ENCODE measurements at regions not wholly inside any gene's neighbourhood (a gene's known extent, or its start where the extent isn't known, plus 50 kb on each side); places are given as distances from the start of the nearest gene placed in this dataset.
"Not testable (repeated sequence)": the region's sequence is repeated elsewhere in the genome, so short reads cannot be mapped to it uniquely, and the experiment has no call there.

DNA sequence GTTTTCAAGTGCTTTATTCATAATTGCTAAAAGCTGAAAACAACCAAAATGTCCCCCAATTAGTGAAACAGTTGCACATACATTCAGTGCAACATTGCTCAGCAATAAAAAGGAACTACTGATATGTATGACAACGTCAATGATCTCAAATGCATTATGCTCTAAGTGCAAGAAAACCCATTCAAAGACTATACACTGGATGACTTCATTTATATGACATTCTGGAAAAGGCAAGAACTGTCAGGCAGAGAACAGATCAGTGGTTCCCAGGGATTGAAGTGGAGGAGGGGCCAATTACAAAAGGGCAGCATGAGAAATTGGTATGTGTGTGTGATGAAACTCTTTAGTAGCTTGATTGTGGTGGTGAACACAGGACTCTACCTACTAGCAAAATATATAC lies 585.6 kb downstream of the TBL1XR1 start:
- intact Hi-C loops (cut with DNase I, micrococcal nuclease) = no loop called here
- ATAC-seq (no peak), DNase-seq (no peak)

DNA sequence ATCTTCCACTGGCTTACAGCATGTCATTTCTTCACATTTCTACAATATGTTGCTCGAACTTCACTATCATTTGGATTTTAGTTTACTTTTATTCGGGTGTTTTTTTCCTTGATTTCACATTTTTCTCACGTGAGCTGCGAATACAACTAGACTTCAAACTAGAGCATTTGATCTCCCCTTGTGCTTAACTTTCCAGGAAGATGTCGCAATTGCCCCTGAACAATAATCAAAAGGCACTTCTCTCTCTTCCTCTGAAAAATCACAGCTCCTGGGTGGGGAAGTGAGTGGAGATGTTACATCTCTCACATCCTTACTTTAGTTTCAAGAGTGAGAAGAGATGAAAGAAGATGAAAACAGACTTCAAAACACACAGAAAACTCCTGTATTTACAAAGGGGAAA lies 587.9 kb downstream of the TBL1XR1 start:
- intact Hi-C loops (cut with DNase I, micrococcal nuclease) = no loop called here
- ATAC-seq (no peak), DNase-seq (no peak)

DNA sequence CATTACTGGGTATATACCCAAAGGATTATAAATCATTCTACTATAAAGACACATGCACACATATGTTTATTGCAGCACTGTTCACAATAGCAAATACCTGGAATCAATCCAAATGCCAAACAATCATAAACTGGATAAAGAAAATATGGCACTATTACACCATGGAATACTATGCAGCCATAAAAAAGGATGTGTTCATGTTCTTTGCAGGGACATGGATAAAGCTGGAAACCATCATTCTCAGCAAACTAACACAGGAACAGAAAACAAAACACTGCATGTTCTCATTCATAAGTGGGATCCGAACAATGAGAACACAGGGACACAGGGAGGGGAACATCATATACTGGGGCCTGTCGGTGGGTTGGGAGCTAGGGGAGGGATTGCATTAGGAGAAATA lies 591.7 kb downstream of the TBL1XR1 start:
- DNase-seq; intact Hi-C loops (cut with DNase I, micrococcal nuclease): not testable (repeated sequence)

DNA sequence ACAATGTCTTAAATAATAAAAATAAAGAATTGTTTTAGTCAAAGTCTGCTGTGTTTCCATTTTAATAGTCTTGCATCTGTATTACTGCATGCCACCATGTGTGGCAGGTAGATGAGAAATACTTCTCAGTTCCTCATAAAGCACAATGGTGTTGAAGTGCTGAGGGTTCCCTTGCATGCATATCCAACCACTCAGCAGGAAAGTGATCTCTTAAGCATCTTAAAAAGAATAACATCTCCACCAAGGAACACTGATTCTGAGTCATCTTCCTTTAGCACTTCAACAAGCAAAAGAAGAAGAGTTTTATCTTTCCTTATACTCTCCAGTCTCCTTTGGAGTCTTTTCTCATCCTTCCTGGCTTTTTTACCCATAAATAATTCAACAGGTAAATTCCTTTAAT lies 602.0 kb downstream of the TBL1XR1 start:
- DNase-seq = no peak
- intact Hi-C loops (cut with DNase I, micrococcal nuclease) = no loop called here
- ATAC-seq = no peak

More for the DNA sequence above, 591.7 kb downstream of the TBL1XR1 start:
- ATAC-seq = not testable (repeated sequence)

DNA sequence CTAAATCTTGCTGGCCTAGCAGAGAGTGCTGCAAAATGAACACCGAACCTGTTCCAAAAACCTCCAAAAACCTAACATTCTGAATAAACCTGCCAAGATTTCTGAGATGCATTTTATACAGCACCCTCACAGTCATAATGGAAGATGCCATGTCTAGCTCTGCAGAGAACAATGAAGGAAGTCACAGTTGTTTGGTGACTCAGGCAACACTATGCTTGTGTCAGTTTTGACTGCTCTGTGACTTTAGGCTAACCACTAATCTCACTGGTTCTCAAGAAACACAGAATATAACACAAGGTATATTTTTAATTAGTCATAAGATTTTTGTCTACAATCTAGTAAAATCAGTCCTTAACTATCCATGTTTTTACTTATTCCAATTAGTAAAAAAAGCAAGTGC lies 606.6 kb downstream of the TBL1XR1 start:
- DNase-seq = no peak
- intact Hi-C loops (cut with DNase I, micrococcal nuclease) = no loop called here
- no peak for ATAC-seq

DNA sequence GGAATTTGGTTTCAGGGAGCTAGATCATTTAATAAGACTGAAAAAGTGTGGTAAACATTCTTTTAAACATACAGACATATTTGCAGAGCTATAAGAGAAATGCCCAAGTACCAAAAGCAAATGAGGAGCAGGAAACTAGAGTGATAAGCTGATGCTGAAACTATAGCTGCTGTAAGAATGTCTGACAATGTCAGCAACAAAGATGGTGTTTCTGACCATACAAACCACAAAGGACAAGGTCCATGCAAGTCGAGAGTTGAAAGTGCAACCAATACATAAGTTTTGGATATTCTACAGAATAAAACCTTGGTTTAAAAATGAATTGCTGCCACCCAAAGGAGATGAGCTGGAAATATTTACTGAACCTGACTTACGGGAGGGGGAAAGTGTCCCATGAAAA lies 610.2 kb downstream of the TBL1XR1 start:
- intact Hi-C loops (cut with DNase I, micrococcal nuclease) = no loop called here
- ATAC-seq (no peak), DNase-seq (no peak)

DNA sequence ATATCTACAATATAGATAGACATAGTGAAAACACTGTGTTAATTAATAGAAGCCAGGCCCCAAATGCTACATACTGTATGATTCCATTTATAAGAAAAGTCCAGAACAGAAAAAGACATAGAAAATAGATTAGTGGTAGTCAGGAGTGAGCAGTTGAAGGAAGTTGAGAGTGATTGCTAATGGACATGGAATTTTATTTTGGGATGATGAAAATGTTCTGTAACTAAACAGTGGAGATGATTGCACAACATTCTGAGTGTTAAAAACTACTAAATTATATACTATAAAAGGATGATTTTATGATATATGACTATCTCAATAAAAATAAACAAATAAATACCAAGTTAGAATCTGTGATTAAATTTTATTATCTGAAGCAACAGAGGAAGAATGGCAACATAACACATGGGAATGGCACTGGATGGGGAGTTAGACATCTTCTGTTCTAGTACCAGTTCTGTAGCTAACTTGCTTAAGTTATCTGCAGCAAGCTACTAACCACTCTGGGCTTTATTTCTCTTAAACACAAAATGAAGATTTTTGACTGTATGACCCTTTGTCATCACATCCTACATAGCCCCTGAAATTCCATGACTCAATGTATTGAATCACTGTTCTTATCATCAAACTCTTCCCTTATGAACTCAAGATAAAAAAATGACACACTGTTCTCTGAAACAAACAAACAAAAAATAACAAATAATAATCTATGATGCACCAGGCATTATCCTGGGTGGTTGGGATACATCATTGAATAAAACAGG lies 612.7 kb downstream of the TBL1XR1 start:
- ATAC-seq = no peak
- no peak for DNase-seq
- intact Hi-C loops (cut with DNase I, micrococcal nuclease) = no loop called here

DNA sequence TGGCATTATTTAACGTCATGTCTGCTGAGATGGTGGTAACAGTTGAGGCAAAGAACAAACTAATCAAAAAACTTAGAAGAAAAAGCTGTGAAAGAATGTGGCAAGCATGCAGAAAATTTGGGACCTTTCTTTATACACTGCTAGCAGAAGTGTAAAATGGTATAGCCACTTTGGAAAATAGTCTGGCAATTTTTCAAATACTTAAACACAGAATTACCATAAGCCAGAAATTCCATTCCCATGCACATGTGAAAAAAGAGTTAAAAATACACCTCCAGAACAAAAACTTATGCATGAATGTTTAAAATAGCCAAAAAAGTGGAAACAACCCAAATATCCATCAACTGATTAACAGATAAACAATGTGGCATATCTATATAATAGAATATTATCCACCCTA lies 613.3 kb downstream of the TBL1XR1 start:
- intact Hi-C loops (cut with DNase I, micrococcal nuclease) = no loop called here
- ATAC-seq (no peak), DNase-seq (no peak)

DNA sequence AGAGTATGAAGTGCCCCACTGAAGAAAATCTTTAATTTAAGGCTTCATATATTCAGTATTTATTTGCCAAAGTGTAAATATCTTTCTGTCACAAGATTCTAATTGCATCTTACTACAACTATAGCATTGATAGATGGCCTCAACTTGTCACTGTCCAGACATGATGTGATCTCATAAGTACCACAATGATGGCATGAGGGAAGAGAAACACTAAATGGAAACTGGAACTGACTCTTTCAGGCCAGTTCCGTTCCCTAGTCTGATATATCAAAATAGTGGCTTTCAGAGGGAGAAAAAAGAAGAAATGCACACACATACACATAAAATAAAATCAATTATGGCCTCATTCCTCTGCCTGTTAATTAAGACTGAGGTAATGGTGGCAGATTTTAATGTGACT lies 615.7 kb downstream of the TBL1XR1 start:
- no peak for ATAC-seq
- intact Hi-C loops (cut with DNase I, micrococcal nuclease) = no loop called here
- DNase-seq = no peak

DNA sequence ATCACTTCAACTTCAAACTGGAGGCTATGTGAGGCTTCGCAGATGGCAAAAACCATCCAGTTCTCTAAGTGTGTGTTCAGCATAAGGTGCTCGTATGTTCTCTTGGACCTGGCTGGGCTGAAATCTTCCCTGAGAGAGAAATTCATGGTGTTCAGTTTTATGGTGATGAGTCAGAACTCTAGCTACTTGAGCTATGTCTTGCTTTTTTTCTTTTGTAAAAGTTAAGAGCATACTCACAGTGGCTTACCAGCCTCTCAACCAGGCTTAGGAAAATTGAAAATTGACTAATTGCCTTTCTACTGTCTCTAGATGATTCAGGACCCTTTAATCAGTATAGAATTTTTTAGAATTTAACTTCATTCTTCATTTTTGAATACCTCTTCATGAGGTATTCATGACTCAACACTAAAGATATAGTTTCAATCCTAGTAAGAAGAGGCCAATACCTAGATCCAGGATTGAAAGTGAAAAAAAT lies 617.5 kb downstream of the TBL1XR1 start:
- no peak for ATAC-seq
- intact Hi-C loops (cut with DNase I, micrococcal nuclease) = no loop called here
- DNase-seq = no peak

DNA sequence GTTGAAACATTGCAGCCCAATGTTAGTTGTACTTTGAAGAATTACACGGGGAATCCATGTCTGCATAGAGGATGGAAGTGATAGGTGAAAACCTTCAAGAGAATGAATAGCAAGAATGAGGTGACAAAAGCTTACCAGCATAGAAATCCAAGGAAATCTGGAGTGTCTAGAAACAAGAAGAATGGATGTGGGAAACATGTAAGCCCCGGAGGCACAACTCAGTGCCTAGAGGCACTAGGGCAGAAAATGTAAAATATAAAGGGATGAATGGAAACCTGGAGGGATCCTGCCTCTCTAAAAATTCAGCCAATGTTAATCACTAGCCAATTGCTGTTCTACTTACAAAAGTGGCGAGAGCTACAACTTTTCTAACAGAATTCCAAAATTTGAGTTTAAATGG lies 619.0 kb downstream of the TBL1XR1 start:
- no peak for ATAC-seq
- no peak for DNase-seq
- intact Hi-C loops (cut with DNase I, micrococcal nuclease) = no loop called here

DNA sequence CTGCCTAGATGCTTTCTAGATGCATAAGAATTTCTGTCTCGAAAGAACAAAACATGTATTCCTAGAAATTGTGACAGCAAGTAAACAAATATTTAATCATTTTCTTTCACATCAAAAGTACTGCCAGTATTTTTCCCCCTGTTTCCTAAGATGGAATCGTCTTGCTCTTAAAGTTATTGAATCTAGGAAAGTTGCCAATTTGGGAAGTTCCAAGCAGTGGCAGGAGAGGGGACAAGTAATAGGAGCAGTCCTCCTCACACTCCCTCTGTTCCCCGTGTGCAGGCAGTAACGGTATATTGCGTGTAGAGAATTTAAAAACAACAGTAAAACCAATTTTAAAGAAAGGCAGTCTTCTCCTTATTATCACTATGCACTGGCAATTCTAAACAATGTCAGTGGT lies 619.8 kb downstream of the TBL1XR1 start:
- no peak for ATAC-seq

DNA sequence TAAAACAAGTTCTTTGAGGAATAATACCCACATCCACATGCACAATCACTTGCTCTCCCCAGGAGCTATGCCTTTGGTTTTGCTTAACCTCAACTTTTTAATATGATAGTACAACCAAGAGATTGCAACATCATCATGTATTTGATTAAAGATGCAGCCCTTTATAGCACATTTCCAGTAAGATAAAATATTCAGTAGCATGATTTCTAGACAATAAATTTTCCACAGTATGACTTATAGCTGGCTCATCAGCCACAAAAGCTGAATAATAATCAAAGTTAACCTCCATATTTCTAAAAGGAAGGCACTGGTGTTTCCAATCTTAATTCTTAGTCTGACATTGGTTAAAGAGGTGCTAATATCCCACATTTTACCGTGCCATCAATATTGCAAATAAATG lies 622.5 kb downstream of the TBL1XR1 start:
- intact Hi-C loops (cut with DNase I, micrococcal nuclease) = no loop called here
- ATAC-seq = no peak
- no peak for DNase-seq

More for the DNA sequence above, 619.8 kb downstream of the TBL1XR1 start:
- intact Hi-C loops (cut with DNase I, micrococcal nuclease) = no loop called here
- no peak for DNase-seq

DNA sequence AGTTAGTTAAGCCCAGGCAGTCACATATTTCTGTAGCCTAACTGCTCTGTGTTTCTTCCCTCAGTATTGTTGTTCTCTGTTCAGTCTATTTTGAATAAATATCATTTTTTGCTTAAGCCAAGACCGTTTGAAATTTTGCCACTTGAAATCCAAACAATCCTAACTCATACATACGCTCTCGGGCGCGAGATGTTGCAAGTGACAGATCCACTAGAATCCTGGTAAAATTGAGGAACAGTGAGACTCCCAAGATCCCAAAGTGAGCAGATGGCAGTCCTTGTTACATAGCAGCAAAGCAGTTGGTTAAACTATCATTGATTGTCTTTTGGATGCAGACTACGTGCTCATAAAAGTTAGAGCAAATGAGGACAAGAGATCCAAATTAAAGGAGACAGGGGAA lies 625.4 kb downstream of the TBL1XR1 start:
- intact Hi-C loops (cut with DNase I, micrococcal nuclease) = no loop called here
- ATAC-seq (no peak), DNase-seq (no peak)

DNA sequence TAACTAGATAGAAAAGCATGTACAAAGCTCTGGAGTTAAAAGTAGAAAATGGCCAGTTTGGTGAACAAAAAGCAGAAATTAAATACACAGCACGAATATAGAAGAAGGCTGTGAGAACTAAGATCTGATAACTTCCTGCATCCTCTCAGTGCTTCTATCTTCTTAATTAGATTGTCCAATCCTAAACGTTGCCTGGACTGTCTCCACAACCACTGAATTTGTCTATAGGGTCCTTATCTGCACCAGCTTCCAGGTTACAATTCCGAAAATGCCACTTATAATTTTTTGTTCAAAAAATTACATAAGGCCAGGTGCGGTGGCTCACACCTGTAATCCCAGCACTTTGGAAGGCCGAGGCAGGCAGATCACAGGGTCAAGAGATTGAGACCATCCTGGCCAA lies 626.3 kb downstream of the TBL1XR1 start:
- intact Hi-C loops (cut with DNase I, micrococcal nuclease) = no loop called here
- DNase-seq (no peak), ATAC-seq (no peak)

DNA sequence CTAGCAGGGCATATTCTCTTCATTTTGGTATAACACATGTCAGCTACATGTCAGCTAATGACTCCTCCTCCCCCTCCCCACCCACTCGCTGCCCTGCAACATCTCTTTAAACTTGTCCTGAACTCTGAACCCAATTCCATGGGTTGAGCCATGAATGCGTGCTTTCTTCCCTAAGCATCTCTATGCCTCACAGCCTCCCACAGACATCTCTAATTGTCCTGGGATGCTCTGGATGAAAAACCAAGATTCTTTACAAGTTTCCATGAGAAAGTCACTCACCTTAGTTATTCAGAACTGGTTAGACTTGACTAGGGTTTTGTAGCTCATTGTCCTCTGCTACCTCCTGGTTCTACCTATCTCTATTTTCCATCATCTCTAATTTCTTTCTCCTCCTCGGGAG lies 629.1 kb downstream of the TBL1XR1 start:
- DNase-seq = no peak
- no peak for ATAC-seq
- intact Hi-C loops (cut with DNase I, micrococcal nuclease) = no loop called here

DNA sequence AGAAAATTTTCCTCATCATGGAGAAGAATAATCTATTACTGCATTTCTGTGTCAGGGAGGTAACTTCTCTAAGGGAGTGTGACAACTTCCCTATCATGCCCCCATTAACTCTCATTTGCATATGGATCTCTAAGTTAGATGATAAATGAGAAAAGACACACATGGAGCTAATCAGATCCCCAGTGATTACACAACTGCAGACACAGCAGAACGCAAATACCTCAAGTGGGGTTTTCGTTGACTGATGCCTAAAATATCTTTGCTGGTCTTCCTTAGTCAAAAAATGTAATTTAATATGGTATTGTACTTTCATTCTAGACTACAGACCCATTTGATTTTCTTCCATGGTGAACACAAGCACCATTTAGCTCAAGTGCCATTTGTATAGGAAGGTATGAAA lies 630.5 kb downstream of the TBL1XR1 start:
- DNase-seq = no peak

DNA sequence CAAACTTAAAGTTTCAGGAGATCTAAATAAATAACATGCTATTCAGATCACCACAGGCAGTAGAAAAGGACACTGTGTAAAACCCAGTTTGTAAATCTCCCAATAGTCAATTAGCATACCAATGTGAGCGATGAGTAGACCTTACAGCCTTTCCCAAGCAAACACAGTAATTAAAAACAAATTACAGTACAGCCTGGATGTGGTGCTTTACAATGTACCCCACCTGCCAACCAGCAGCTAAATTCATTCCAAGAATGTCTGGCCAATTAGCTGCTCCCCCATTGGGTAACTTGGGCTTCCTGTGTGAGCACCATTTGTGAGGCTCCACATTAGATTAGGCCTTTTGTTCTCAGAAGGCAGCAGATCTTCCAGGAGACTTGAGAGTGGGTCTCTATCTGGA lies 635.0 kb downstream of the TBL1XR1 start:
- DNase-seq (no peak), ATAC-seq (no peak)
- intact Hi-C loops (cut with DNase I, micrococcal nuclease) = no loop called here

More for the DNA sequence above, 630.5 kb downstream of the TBL1XR1 start:
- intact Hi-C loops (cut with DNase I, micrococcal nuclease) = no loop called here
- ATAC-seq = no peak

DNA sequence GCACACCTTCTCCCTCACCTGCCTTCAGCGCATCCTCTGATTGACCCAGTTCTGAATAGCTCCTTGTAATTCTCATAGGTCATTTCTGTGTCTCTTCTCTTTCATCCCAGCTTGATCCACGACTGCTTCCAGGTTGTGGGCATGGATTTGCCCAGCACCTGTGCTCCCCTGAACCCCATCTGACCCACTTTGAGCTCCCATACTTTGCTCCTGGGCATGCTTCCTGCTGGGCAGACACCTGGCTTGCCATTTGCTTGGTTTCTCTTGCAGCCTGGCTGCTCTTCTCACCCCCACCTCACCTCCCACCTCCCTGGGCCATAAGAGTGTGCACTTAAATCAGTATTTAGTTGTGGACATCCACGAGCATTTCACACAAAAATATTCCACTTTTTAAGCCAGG lies 635.5 kb downstream of the TBL1XR1 start:
- ATAC-seq = no peak
- intact Hi-C loops (cut with DNase I, micrococcal nuclease) = no loop called here

DNA sequence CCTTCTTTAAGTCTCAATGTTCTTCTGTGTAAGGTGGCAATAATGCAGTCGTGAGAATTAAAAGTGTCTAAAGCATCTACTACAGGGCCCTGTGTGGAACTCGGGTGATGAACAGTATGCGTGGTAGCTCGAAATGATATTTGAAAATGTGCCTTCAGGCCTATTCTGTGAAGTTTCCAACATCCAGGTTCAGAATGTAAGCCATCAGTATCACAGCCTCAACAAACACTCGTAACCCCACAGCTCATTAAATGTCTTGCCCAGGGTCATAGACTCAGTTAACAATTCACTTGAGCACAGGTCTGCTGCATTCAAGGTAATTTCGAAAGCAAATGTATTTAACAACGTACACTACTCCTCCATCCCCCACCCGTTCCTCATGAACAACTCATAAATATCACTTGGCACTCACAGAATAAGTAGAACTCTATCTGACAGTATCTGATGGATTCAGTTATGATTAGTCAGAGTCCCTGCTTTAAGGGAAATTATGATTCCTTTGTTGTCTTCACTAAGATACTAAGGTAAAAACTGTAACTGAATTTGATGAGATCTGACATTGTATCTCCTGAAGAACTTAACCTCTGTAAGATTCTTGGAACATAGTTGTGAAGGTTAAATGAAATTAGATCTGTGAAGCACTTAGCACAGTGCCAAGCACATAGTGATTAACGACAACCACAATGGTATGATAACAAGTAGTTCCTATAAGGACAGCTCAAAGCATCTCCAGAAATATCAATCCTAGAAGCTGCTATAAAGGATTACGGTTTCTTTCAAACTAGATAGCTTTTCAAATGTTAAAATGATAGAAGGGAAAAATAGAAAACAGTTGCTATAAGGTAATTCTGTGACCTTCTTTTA lies 642.3 kb downstream of the TBL1XR1 start:
- intact Hi-C loops (cut with DNase I, micrococcal nuclease) = no loop called here
- no peak for ATAC-seq

More for the DNA sequence above, 635.5 kb downstream of the TBL1XR1 start:
- DNase-seq = no peak

More for the DNA sequence above, 642.3 kb downstream of the TBL1XR1 start:
- no peak for DNase-seq
